ENCODE measurements at regions not wholly inside any gene's neighbourhood (a gene's known extent, or its start where the extent isn't known, plus 50 kb on each side); places are given as distances from the start of the nearest gene placed in this dataset.

GRCh38 chr13:63614874-63615612 lies 2199.4 kb upstream of the PCDH20 start:
- Histone ChIP-seq H3K9ac (ENCODE audit: low read depth in 2 of 2, low read length in 2 of 2) (no peak overlapping the region), H3K27ac (no peak overlapping the region), H3K27me3 (no peaks in the 10 kb centered on the region), H3K4me3 (no peak overlapping the region), H3K4me1 (no peaks in the 10 kb centered on the region), H3K9me3 (no peaks in the 10 kb centered on the region), H3K36me3 (no peaks in the 10 kb centered on the region)
- TF ChIP-seq, protein P1, sequence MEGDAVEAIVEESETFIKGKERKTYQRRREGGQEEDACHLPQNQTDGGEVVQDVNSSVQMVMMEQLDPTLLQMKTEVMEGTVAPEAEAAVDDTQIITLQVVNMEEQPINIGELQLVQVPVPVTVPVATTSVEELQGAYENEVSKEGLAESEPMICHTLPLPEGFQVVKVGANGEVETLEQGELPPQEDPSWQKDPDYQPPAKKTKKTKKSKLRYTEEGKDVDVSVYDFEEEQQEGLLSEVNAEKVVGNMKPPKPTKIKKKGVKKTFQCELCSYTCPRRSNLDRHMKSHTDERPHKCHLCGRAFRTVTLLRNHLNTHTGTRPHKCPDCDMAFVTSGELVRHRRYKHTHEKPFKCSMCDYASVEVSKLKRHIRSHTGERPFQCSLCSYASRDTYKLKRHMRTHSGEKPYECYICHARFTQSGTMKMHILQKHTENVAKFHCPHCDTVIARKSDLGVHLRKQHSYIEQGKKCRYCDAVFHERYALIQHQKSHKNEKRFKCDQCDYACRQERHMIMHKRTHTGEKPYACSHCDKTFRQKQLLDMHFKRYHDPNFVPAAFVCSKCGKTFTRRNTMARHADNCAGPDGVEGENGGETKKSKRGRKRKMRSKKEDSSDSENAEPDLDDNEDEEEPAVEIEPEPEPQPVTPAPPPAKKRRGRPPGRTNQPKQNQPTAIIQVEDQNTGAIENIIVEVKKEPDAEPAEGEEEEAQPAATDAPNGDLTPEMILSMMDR (IDR thresholded peaks at IDR 0.05): no peak
- no peak for DNase-seq
- intact Hi-C loops (cut with DNase I): no loop called here

DNA sequence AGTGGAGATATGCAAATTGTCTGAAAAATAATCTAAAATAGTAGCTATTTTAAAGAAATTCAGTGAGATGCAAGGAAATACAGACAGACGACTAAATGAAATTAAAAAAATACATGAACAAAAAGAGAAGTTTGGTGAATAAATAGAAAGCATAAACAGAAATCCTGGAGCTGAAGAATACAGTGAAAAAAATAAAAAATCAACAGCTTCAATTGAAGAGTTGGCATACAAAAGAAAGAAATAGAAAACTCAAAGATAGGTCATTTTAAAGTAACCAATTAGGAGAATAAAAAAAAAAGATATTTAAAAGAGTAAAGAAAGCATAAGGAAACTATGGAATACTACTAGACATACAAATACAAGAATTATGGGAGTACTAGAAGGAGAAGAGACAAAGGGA lies 2191.5 kb upstream of the PCDH20 start:
- no peaks in the 10 kb centered on the region for H3K4me1 ChIP-seq
- H3K27me3 ChIP-seq: no peaks in the 10 kb centered on the region
- intact Hi-C loops (cut with DNase I): no loop called here
- H3K9me3 ChIP-seq: no peaks in the 10 kb centered on the region
- TF ChIP-seq, protein P1 (IDR thresholded peaks at IDR 0.05): no peak
- H3K4me3 ChIP-seq: no peak overlapping the region
- no peak overlapping the region for H3K27ac ChIP-seq
- DNase-seq: no peak
- no peaks in the 10 kb centered on the region for H3K36me3 ChIP-seq
- no peak overlapping the region for H3K9ac ChIP-seq (ENCODE audit: low read depth in 2 of 2, low read length in 2 of 2)

DNA sequence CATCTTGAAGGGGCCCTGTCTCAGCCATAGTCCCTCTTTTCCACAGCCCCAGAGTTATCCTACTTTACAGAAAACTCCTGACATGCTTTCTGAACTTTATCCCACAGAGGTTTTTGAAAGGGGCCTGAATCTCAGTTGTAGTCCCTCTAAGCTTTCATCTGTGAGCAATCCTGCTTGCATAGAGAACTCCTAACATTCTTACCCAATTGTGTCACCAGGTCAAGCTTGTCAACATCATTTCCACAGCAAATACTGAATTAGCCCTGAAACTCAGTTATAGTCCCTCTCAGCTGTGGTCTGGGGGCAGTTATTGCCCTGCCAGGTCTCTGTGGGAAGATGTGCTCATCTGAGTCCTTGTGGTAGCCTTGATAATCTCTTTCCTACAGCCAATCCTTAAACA lies 2190.3 kb upstream of the PCDH20 start:
- TF ChIP-seq, protein P1 (IDR thresholded peaks at IDR 0.05): no peak
- Histone ChIP-seq H3K27ac (no peak overlapping the region), H3K27me3 (no peaks in the 10 kb centered on the region), H3K9ac (ENCODE audit: low read depth in 2 of 2, low read length in 2 of 2) (no peak overlapping the region), H3K36me3 (no peaks in the 10 kb centered on the region), H3K4me3 (no peak overlapping the region), H3K9me3 (no peaks in the 10 kb centered on the region), H3K4me1 (no peaks in the 10 kb centered on the region)
- intact Hi-C loops (cut with DNase I): no loop called here
- DNase-seq: no peak

GRCh38 chr13:63605403-63605802 lies 2189.8 kb upstream of the PCDH20 start:
- H3K27me3 ChIP-seq: no peaks in the 10 kb centered on the region
- H3K27ac ChIP-seq: no peak overlapping the region
- intact Hi-C loops (cut with DNase I): no loop called here
- TF ChIP-seq, protein P1 (IDR thresholded peaks at IDR 0.05): no peak
- H3K4me3 ChIP-seq: no peak overlapping the region
- H3K4me1 ChIP-seq: no peaks in the 10 kb centered on the region
- DNase-seq: no peak
- no peaks in the 10 kb centered on the region for H3K9me3 ChIP-seq
- no peaks in the 10 kb centered on the region for H3K36me3 ChIP-seq
- H3K9ac ChIP-seq (ENCODE audit: low read depth in 2 of 2, low read length in 2 of 2): no peak overlapping the region

DNA sequence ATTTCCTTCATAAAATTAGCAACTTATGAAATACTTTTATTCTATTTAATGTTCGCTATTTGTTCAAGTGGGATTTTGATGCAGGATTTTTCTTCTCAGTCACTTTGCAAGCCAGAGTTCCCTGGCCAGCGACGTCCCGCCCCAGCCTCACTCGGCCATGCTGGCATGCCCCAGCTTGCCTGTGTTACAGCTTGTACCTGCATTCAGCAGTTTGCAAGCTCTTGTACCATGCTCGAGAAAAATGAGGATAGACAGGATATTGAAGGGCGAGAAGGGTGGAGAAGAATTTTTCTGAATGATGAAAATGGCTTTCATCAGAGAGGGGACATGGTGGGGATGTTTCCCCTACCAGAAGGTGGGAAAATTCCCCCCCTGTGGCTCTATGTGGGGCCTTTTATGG lies 2180.2 kb upstream of the PCDH20 start:
- Histone ChIP-seq H3K27ac (no peak overlapping the region), H3K4me1 (no peaks in the 10 kb centered on the region), H3K9me3 (no peaks in the 10 kb centered on the region), H3K4me3 (no peak overlapping the region), H3K27me3 (no peaks in the 10 kb centered on the region), H3K36me3 (no peaks in the 10 kb centered on the region), H3K9ac (ENCODE audit: low read depth in 2 of 2, low read length in 2 of 2) (no peak overlapping the region)
- TF ChIP-seq, protein P1 (IDR thresholded peaks at IDR 0.05): no peak
- intact Hi-C loops (cut with DNase I): no loop called here
- DNase-seq: no peak

Measured in colonic mucosa (tissue), 4 donors.